Ascending aorta (tissue), 2 donors: ENCODE measurements at regions not wholly inside any gene's neighbourhood (a gene's known extent, or its start where the extent isn't known, plus 50 kb on each side); places are given as distances from the start of the nearest gene placed in this dataset.

Source experiments
- DNase-seq, 2 donors: peaks; one replicate each; pipeline ENCODE4 v3.0.0-alpha.2; 2019; ENCODE audit warnings: low spot score in 2 of 2
- H3K27ac ChIP-seq, 2 donors: fragments of 200-600 bp; sonication (generic); one replicate each; pipeline ENCODE4 v1.5.1; 2016 to 2017; ENCODE audit warnings: mild to moderate bottlenecking in 1 of 2
- H3K27me3 ChIP-seq: fragments of 200-600 bp; sonication (generic); one replicate; pipeline ENCODE4 v1.5.1; 2017
- H3K36me3 ChIP-seq, 2 donors: fragments of 200-600 bp; sonication (generic); one replicate each; pipeline ENCODE4 v1.5.1; 2016
- H3K4me1 ChIP-seq, 2 donors: fragments of 200-600 bp; sonication (generic); one replicate each; pipeline ENCODE4 v1.5.1; 2016 to 2017; ENCODE audit warnings: mild to moderate bottlenecking in 1 of 2
- H3K4me3 ChIP-seq, 2 donors: fragments of 200-600 bp; sonication (generic); one replicate each; pipeline ENCODE4 v1.5.1; 2016 to 2017; ENCODE audit warnings: mild to moderate bottlenecking in 1 of 2
- H3K9me3 ChIP-seq, 2 donors: fragments of 200-600 bp; sonication (generic); one replicate each; pipeline ENCODE4 v1.5.1; 2016
- intact Hi-C: fragments of 100-400 bp; cut with DNase I; formaldehyde crosslinking; loops from one replicate; pipeline ENCODE4 v1.15.1; 2023
- TF ChIP-seq, protein P1 (sequence below), 3 experiments: fragments of 200-600 bp in 2 of 3; fragments of 450-650 bp in 1 of 3; sonication (generic) in 2 of 3; IDR thresholded peaks; one replicate each; pipeline ENCODE4 v1.5.1; 2016 to 2019; ENCODE audit warnings: antibody characterized with exemption in 3 of 3, mild to moderate bottlenecking in 1 of 3, moderate library complexity in 1 of 3

DNA sequence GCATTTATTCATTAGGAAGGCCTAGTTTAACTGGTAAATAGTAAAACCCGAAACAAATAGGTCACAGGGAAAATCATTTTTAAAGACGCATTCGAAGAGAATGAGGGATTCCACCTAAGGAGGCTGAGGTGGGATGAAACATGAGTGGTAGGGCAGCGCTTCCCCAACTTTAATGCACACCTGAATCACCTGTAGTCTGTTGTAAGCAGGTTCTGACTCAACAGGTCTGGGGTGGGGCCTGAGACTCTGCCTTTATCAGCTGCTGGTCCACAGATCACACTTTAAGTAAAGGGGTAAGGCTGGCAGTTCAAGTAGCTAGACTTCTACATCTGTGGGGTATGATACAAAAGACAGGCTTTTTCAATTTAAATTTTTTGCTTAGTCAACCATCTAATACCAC, 223.5 kb upstream of the UBE2E2 start:
- intact Hi-C loops, result no loop called here
- Histone ChIP-seq H3K4me1 (no peaks in the 10 kb centered on the region), H3K36me3 (no peaks in the 10 kb centered on the region), H3K9me3 (peaks cover 0 to 3% of the 10 kb centered on the region in 2 donors), H3K27ac (no peak overlapping the region), H3K4me3 (no peak overlapping the region), H3K27me3 (no peaks in the 10 kb centered on the region)
- TF ChIP-seq, protein P1, sequence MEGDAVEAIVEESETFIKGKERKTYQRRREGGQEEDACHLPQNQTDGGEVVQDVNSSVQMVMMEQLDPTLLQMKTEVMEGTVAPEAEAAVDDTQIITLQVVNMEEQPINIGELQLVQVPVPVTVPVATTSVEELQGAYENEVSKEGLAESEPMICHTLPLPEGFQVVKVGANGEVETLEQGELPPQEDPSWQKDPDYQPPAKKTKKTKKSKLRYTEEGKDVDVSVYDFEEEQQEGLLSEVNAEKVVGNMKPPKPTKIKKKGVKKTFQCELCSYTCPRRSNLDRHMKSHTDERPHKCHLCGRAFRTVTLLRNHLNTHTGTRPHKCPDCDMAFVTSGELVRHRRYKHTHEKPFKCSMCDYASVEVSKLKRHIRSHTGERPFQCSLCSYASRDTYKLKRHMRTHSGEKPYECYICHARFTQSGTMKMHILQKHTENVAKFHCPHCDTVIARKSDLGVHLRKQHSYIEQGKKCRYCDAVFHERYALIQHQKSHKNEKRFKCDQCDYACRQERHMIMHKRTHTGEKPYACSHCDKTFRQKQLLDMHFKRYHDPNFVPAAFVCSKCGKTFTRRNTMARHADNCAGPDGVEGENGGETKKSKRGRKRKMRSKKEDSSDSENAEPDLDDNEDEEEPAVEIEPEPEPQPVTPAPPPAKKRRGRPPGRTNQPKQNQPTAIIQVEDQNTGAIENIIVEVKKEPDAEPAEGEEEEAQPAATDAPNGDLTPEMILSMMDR (IDR thresholded peaks at IDR 0.05), result no peak
- no peak for DNase-seq

DNA sequence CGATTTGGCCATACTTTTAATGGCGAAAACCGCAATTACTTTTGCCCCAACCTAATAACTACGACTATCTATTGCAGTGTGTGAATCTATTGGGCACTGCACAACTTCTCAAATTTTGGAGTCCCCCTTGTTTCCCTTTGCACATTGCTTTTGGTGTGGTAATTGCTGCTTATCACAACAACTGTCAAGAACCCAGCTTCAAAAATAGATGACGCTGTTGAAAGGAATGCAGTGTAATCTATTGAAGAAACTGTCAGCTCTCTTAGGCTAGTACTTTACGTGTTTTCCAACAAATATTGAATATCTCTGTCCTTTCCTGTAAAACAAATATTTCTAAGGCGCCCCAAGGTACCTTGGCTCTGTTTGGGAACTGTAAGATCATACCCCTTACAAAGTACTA, 222.8 kb upstream of the UBE2E2 start:
- Histone ChIP-seq H3K4me3 (no peak overlapping the region), H3K27me3 (no peaks in the 10 kb centered on the region), H3K27ac (no peak overlapping the region), H3K9me3 (no peaks in the 10 kb centered on the region), H3K36me3 (no peaks in the 10 kb centered on the region), H3K4me1 (no peaks in the 10 kb centered on the region)
- no peak for DNase-seq
- intact Hi-C loops, result no loop called here
- TF ChIP-seq, protein P1 (IDR thresholded peaks at IDR 0.05), result no peak

DNA sequence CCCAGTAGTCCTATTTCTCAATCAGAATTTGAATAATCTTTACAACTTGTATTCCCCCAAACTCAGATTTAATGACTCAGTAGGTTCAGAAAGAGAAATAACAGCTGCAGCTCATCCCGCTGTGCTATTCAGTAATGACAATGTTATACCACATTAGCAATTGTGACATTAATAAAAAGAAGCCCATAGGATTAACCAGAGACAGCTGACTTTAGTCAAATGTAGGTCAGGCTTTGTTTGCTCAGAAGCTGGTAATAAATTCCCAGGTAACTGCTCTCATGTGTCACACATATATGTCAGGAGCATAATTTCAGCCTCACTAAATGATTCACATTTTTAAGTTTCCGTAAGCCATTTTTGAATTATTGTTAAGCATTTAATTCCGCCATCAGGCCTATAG, 222.0 kb upstream of the UBE2E2 start:
- Histone ChIP-seq H3K4me3 (no peak overlapping the region), H3K27ac (no peak overlapping the region), H3K27me3 (no peaks in the 10 kb centered on the region), H3K4me1 (no peaks in the 10 kb centered on the region), H3K36me3 (no peaks in the 10 kb centered on the region), H3K9me3 (no peaks in the 10 kb centered on the region)
- intact Hi-C loops, result no loop called here
- TF ChIP-seq, protein P1 (IDR thresholded peaks at IDR 0.05), result no peak
- DNase-seq, result no peak

DNA sequence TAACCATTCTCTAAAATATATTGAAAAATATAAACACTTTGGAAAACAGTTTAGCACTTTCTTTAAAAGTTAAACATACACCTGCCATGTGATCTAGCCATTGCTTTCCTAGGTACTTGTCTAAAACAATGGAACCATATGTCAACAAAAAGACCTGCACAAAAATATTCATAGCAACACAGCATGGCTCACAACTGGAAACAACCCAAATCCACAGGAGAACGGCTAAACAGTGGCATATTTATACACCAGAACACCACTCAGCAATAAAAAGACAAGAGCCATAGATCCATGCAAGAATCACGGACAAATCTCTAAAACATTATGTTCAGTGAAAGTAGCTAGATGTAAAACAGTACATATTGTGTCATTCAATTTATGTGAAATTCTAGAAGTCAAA, 221.3 kb upstream of the UBE2E2 start:
- intact Hi-C loops, result no loop called here
- Histone ChIP-seq H3K4me3 (no peak overlapping the region), H3K9me3 (no peaks in the 10 kb centered on the region), H3K36me3 (no peaks in the 10 kb centered on the region), H3K4me1 (no peaks in the 10 kb centered on the region), H3K27me3 (no peaks in the 10 kb centered on the region), H3K27ac (no peak overlapping the region)
- TF ChIP-seq, protein P1 (IDR thresholded peaks at IDR 0.05), result no peak
- no peak for DNase-seq

DNA sequence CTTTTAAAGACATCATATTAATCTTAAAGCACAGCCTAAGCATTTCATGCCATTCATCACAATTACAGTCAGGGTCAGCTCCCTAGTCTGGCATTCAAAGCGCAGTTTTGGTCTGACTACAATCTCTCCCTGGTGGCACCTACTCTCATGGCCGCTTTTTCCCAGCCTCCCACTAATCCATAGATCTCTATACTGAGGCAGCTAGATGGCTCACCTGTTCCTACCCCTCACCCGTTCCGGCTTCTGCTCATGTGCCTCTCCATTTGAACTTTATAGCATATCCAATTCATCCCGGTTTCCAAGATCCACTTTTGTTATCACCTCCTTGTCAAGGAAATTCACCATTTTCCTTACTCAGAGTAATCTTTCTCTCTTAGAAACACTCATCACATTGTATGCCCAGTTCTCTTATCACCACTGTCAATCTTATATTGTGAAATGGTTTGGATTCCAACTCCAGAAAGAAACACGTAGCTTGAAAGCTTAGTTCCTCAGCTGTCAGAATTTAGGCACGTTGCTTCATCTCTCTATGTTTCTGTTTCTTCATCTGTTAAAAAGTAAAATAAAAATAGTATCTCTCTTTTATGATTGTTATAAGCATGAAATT, 220.0 kb upstream of the UBE2E2 start:
- Histone ChIP-seq H3K27ac (no peak overlapping the region), H3K36me3 (no peaks in the 10 kb centered on the region), H3K4me1 (no peaks in the 10 kb centered on the region), H3K9me3 (no peaks in the 10 kb centered on the region), H3K4me3 (no peak overlapping the region), H3K27me3 (no peaks in the 10 kb centered on the region)
- DNase-seq, result no peak
- TF ChIP-seq, protein P1 (IDR thresholded peaks at IDR 0.05), result no peak
- intact Hi-C loops, result no loop called here

DNA sequence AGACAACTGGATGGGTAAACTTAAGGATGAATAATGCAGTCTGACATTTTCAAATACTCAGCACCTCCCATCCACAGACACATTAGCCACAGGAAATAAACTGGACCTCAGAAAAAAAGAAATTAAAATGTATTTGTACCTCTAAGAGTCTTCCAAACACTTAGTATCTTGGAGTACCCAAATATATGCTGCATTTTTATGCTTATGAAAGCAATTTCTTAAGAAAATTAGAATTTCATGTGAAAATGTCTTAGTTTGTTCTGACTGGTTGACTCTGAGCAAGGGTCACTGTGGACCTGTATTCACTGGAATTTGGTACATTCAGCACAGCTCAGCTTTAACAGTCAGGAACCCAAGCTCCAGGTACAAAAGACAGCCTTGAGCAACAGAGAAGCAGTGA, 216.2 kb upstream of the UBE2E2 start:
- Histone ChIP-seq H3K36me3 (no peaks in the 10 kb centered on the region), H3K27me3 (no peaks in the 10 kb centered on the region), H3K9me3 (no peaks in the 10 kb centered on the region), H3K4me1 (no peaks in the 10 kb centered on the region), H3K4me3 (no peak overlapping the region), H3K27ac (no peak overlapping the region)
- TF ChIP-seq, protein P1 (IDR thresholded peaks at IDR 0.05), result no peak
- intact Hi-C loops, result no loop called here
- DNase-seq, result no peak
